Naive thymus-derived CD4-positive, alpha-beta T cell (primary cell): ENCODE measurements at regions not wholly inside any gene's neighbourhood (a gene's known extent, or its start where the extent isn't known, plus 50 kb on each side); places are given as distances from the start of the nearest gene placed in this dataset.

ENCODE experiments used
- ATAC-seq: fragments of 150-1000 bp; cut with Tn5 transposase; 2 replicates; pipeline ENCODE4 v1.10.0; 2021; ENCODE audit warnings: mild to moderate bottlenecking, moderate library complexity
- CTCF ChIA-PET: fragments of 350-600 bp; sonication (Branson Sonifier 250); formaldehyde crosslinking; loops from one replicate; lab custom pipeline; 2021; ENCODE audit warnings: antibody characterized with exemption; lab: Charles Lee
- POLR2A ChIA-PET: fragments of 350-600 bp; sonication (Branson Sonifier 250); formaldehyde crosslinking; loops from one replicate; lab custom pipeline; 2021; ENCODE audit warnings: antibody characterized with exemption, inconsistent platforms; lab: Charles Lee
- DNase-seq, 9 donors: peaks; one replicate each; pipeline versions ENCODE4 v3.0.0 to v3.0.0-alpha.2; 2020 to 2022; ENCODE audit warnings: mixed read lengths in 1 of 9
- H3K27ac ChIP-seq: one replicate; pipeline ENCODE4 v1.7.0; 2013; ENCODE audit warnings: mild to moderate bottlenecking, low read depth, low read length, moderate library complexity
- H3K27me3 ChIP-seq, 2 donors: one replicate each; pipeline ENCODE4 v1.7.0; 2013; ENCODE audit warnings: low read length in 2 of 2, mild to moderate bottlenecking in 2 of 2, moderate library complexity in 2 of 2; ENCODE audit not compliant: control insufficient read depth in 2 of 2, insufficient read depth in 2 of 2
- H3K36me3 ChIP-seq, 3 experiments: 1 replicate in 2 of 3; 2 replicates in 1 of 3; pipeline ENCODE4 v1.7.0; 2013; ENCODE audit warnings: low read length in 3 of 3, mild to moderate bottlenecking in 3 of 3, moderate library complexity in 1 of 3; ENCODE audit not compliant: insufficient read depth in 3 of 3, control insufficient read depth in 2 of 3
- H3K4me1 ChIP-seq, 2 donors: one replicate each; pipeline ENCODE4 v1.7.0; 2013; ENCODE audit warnings: low read length in 2 of 2, mild to moderate bottlenecking in 2 of 2, moderate library complexity in 1 of 2; ENCODE audit not compliant: control insufficient read depth in 2 of 2, insufficient read depth in 2 of 2
- H3K4me3 ChIP-seq: 2 replicates; pipeline ENCODE4 v1.7.0; 2013; ENCODE audit warnings: mild to moderate bottlenecking, low read length
- H3K9me3 ChIP-seq, 3 experiments: 1 replicate in 2 of 3; 2 replicates in 1 of 3; pipeline ENCODE4 v1.7.0; 2013; ENCODE audit warnings: low read length in 3 of 3; ENCODE audit not compliant: control insufficient read depth in 2 of 3
- H3K27ac Mint-ChIP-seq, 9 donors: one replicate each; pipeline ENCODE4 v1.8.0; 2020 to 2022; ENCODE audit warnings: mixed read lengths in 9 of 9, mild to moderate bottlenecking in 8 of 9, moderate library complexity in 5 of 9, inconsistent platforms in 2 of 9
- H3K27me3 Mint-ChIP-seq, 5 donors: one replicate each; pipeline ENCODE4 v1.8.0; 2021 to 2022; ENCODE audit warnings: mixed read lengths in 5 of 5, mild to moderate bottlenecking in 1 of 5
- H3K36me3 Mint-ChIP-seq, 5 donors: one replicate each; pipeline ENCODE4 v1.8.0; 2020 to 2022; ENCODE audit warnings: mixed read lengths in 5 of 5, mild to moderate bottlenecking in 3 of 5, inconsistent platforms in 1 of 5
- H3K4me1 Mint-ChIP-seq, 7 donors: one replicate each; pipeline ENCODE4 v1.8.0; 2020 to 2022; ENCODE audit warnings: mixed read lengths in 7 of 7, mild to moderate bottlenecking in 3 of 7, inconsistent platforms in 1 of 7
- H3K4me3 Mint-ChIP-seq, 10 donors: one replicate each; pipeline ENCODE4 v1.8.0; 2020 to 2022; ENCODE audit warnings: mild to moderate bottlenecking in 10 of 10, mixed read lengths in 10 of 10, moderate library complexity in 6 of 10, inconsistent platforms in 2 of 10
- H3K9me3 Mint-ChIP-seq, 11 donors: one replicate each; pipeline ENCODE4 v1.8.0; 2020 to 2022; ENCODE audit warnings: mixed read lengths in 11 of 11, mild to moderate bottlenecking in 4 of 11, inconsistent platforms in 1 of 11, moderate library complexity in 1 of 11
- intact Hi-C, 2 donors: fragments of 100-400 bp; cut with micrococcal nuclease; formaldehyde crosslinking; loops; one replicate each; pipeline ENCODE4 v1.15.1; 2023

DNA sequence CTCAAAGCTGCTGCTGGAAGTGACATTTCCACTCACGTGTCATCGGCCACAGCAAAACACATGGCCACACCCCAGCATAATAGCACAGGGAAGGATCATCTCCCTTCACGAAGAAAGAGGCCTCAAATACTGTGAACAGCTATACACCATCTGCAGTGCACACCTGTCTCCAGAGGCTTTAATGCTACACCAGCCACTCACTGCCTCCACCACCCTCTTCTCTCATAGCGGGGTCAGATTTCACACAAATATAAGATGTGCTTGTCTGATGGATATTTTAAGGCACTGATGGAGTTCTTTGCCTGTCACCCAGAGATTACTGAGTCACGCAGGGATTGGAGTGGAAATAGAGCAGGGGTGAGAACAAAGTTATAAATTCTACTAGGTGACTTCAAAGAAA, 374.0 kb downstream of the ZNF516 start:
- H3K9me3 Mint-ChIP-seq = peaks cover 0 to 3% (median 0%) of the 10 kb centered on the region in 11 donors
- POLR2A ChIA-PET = no interaction called here

GRCh38 chr18:76115580-76115979, 379.5 kb downstream of the ZNF516 start:
- ATAC-seq (no peak), DNase-seq (no peak)
- Mint-ChIP-seq H3K4me1 (peaks cover 0 to 1% (median 0%) of the 10 kb centered on the region in 7 donors), H3K27me3 (peaks cover 0 to 29% (median 8%) of the 10 kb centered on the region in 5 donors), H3K9me3 (peaks cover 0 to 6% (median 0%) of the 10 kb centered on the region in 11 donors), H3K27ac (no peak overlapping the region), H3K4me3 (no peak overlapping the region), H3K36me3 (no peaks in the 10 kb centered on the region)
- no peaks in the 10 kb centered on the region for H3K9me3 ChIP-seq
- H3K4me1 ChIP-seq = no peaks in the 10 kb centered on the region
- no peaks in the 10 kb centered on the region for H3K27me3 ChIP-seq
- H3K36me3 ChIP-seq = no peaks in the 10 kb centered on the region
- POLR2A ChIA-PET = no interaction called here
- H3K27ac ChIP-seq = no peak overlapping the region
- no peak overlapping the region for H3K4me3 ChIP-seq
- intact Hi-C loops = no loop called here
- CTCF ChIA-PET = no interaction called here

More for the DNA sequence above, 374.0 kb downstream of the ZNF516 start:
- intact Hi-C loops = no loop called here
- Histone ChIP-seq H3K27me3 (no peaks in the 10 kb centered on the region), H3K4me1 (no peaks in the 10 kb centered on the region), H3K4me3 (no peak overlapping the region), H3K27ac (no peak overlapping the region), H3K9me3 (no peaks in the 10 kb centered on the region), H3K36me3 (no peaks in the 10 kb centered on the region)
- Mint-ChIP-seq H3K4me1 (peaks cover 0 to 1% (median 0%) of the 10 kb centered on the region in 7 donors), H3K27me3 (peaks cover 0 to 30% (median 0%) of the 10 kb centered on the region in 5 donors), H3K4me3 (no peak overlapping the region), H3K27ac (no peak overlapping the region), H3K36me3 (no peaks in the 10 kb centered on the region)
- CTCF ChIA-PET = no interaction called here
- ATAC-seq (no peak), DNase-seq (no peak)

- Mint-ChIP-seq H3K27me3 (peaks cover 0 to 28% (median 8%) of the 10 kb centered on the region in 5 donors), H3K27ac (no peak overlapping the region), H3K9me3 (peaks cover 0 to 9% (median 0%) of the 10 kb centered on the region in 11 donors), H3K4me1 (peaks cover 0 to 1% (median 0%) of the 10 kb centered on the region in 7 donors), H3K4me3 (no peak overlapping the region), H3K36me3 (no peaks in the 10 kb centered on the region)
- ChIA-PET CTCF (no interaction called here), POLR2A (no interaction called here)
- no peak overlapping the region for H3K27ac ChIP-seq
- no peak overlapping the region for H3K4me3 ChIP-seq
- ATAC-seq = no peak
- H3K9me3 ChIP-seq = no peaks in the 10 kb centered on the region
- H3K4me1 ChIP-seq = no peaks in the 10 kb centered on the region
- intact Hi-C loops = no loop called here
- H3K27me3 ChIP-seq = no peaks in the 10 kb centered on the region
- DNase-seq = no peak
- no peaks in the 10 kb centered on the region for H3K36me3 ChIP-seq
Measured at GRCh38 chr18:76113101-76113500, 381.9 kb downstream of the ZNF516 start.

- Mint-ChIP-seq H3K36me3 (peaks cover 0 to 4% (median 0%) of the 10 kb centered on the region in 5 donors), H3K27me3 (peaks cover 0 to 8% (median 0%) of the 10 kb centered on the region in 5 donors), H3K27ac (no peak overlapping the region), H3K4me3 (no peak overlapping the region), H3K9me3 (peaks cover 0 to 39% (median 7%) of the 10 kb centered on the region in 11 donors), H3K4me1 (no peaks in the 10 kb centered on the region)
- no peaks in the 10 kb centered on the region for H3K27me3 ChIP-seq
- no peak overlapping the region for H3K4me3 ChIP-seq
- H3K27ac ChIP-seq = no peak overlapping the region
- CTCF ChIA-PET = interaction anchor here (0.9 kb wide), 1 partner anchor 24 kb away, joined by 3 read pairs; no protein-coding TSS in a partner anchor
- POLR2A ChIA-PET = no interaction called here
- peaks cover 0 to 5% (median 0%) of the 10 kb centered on the region in 3 experiments for H3K9me3 ChIP-seq
- ATAC-seq (no peak), DNase-seq (no peak)
- no peaks in the 10 kb centered on the region for H3K36me3 ChIP-seq
- intact Hi-C loops = no loop called here
- H3K4me1 ChIP-seq = no peaks in the 10 kb centered on the region
Measured at GRCh38 chr18:76102626-76103025, 392.4 kb downstream of the ZNF516 start.

- Mint-ChIP-seq H3K27ac (no peak overlapping the region), H3K36me3 (peaks cover 0 to 4% (median 0%) of the 10 kb centered on the region in 5 donors), H3K27me3 (peaks cover 0 to 8% (median 0%) of the 10 kb centered on the region in 5 donors), H3K4me1 (no peaks in the 10 kb centered on the region), H3K4me3 (no peak overlapping the region), H3K9me3 (peaks cover 0 to 39% (median 7%) of the 10 kb centered on the region in 11 donors)
- ATAC-seq = no peak
- H3K27ac ChIP-seq = no peak overlapping the region
- H3K27me3 ChIP-seq = no peaks in the 10 kb centered on the region
- ChIA-PET CTCF (no interaction called here), POLR2A (no interaction called here)
- H3K4me1 ChIP-seq = no peaks in the 10 kb centered on the region
- DNase-seq = no peak
- peaks cover 0 to 5% (median 0%) of the 10 kb centered on the region in 3 experiments for H3K9me3 ChIP-seq
- intact Hi-C loops = no loop called here
- H3K36me3 ChIP-seq = no peaks in the 10 kb centered on the region
- no peak overlapping the region for H3K4me3 ChIP-seq
Measured at GRCh38 chr18:76102156-76102555, 392.9 kb downstream of the ZNF516 start.

DNA sequence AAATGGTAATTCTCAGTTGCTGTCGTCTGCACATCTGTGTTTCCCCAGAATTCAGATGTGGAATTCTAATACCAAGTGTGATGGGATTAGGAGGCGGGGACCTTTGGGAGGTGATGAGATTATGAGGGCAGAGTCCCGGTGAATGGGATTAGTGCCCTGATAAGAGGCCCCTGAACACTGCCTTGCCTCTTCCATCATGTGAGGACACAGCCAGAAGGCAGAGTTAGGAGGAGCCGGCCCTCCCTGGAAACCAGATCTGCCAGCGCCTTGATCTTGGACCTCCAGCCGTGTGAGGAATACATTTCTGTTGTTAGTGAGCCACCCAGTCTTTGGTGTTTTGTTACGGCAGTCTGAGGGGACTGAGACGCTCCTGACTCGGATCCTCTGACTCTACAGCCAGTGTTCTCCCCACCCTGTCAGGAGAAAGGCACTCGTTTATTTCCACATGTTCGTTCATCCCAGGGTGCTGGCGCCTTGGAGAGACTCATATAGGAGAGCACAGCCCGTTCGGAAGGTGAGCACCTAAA, 395.0 kb downstream of the ZNF516 start:
- ATAC-seq (no peak), DNase-seq (no peak)
- Histone ChIP-seq H3K4me3 (no peak overlapping the region), H3K27me3 (no peaks in the 10 kb centered on the region), H3K36me3 (no peaks in the 10 kb centered on the region), H3K27ac (no peak overlapping the region), H3K4me1 (no peaks in the 10 kb centered on the region), H3K9me3 (peaks cover 0 to 5% (median 0%) of the 10 kb centered on the region in 3 experiments)
- ChIA-PET CTCF (no interaction called here), POLR2A (no interaction called here)
- Mint-ChIP-seq H3K36me3 (peaks cover 0 to 4% (median 0%) of the 10 kb centered on the region in 5 donors), H3K4me3 (no peak overlapping the region), H3K27ac (no peak overlapping the region), H3K9me3 (peaks cover 4 to 27% (median 7%) of the 10 kb centered on the region in 11 donors), H3K4me1 (no peaks in the 10 kb centered on the region), H3K27me3 (peaks cover 0 to 10% (median 4%) of the 10 kb centered on the region in 5 donors)
- intact Hi-C loops = no loop called here
